ENCODE measurements at regions not wholly inside any gene's neighbourhood (a gene's known extent, or its start where the extent isn't known, plus 50 kb on each side); places are given as distances from the start of the nearest gene placed in this dataset.

GRCh38 chr10:61278556-61278955, 174.6 kb downstream of the TMEM26 start:
- TF ChIP-seq, protein P1, sequence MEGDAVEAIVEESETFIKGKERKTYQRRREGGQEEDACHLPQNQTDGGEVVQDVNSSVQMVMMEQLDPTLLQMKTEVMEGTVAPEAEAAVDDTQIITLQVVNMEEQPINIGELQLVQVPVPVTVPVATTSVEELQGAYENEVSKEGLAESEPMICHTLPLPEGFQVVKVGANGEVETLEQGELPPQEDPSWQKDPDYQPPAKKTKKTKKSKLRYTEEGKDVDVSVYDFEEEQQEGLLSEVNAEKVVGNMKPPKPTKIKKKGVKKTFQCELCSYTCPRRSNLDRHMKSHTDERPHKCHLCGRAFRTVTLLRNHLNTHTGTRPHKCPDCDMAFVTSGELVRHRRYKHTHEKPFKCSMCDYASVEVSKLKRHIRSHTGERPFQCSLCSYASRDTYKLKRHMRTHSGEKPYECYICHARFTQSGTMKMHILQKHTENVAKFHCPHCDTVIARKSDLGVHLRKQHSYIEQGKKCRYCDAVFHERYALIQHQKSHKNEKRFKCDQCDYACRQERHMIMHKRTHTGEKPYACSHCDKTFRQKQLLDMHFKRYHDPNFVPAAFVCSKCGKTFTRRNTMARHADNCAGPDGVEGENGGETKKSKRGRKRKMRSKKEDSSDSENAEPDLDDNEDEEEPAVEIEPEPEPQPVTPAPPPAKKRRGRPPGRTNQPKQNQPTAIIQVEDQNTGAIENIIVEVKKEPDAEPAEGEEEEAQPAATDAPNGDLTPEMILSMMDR (IDR thresholded peaks at IDR 0.05): no peak
- TF ChIP-seq EP300 (IDR thresholded peaks at IDR 0.05): no peak

All from suprapubic skin (tissue), 3 donors.